IMR-90 (cell line): ENCODE measurements at regions not wholly inside any gene's neighbourhood (a gene's known extent, or its start where the extent isn't known, plus 50 kb on each side); places are given as distances from the start of the nearest gene placed in this dataset.

Experiments used
- ATAC-seq: fragments of 200-7000 bp; cut with Tn5 transposase; 2 replicates; pipeline ENCODE4 v1.9.1; 2020; ENCODE audit warnings: low read depth, mild to moderate bottlenecking, moderate library complexity
- BruUV-seq: library from RNA; stranded (reverse); fragments of 400-500 nt; replicated peaks from 2 replicates; lab custom pipeline; 2021; lab: Mats Ljungman, UMichigan
- CTCF ChIA-PET: fragments of 300-600 bp; formaldehyde crosslinking; extraction: SDS; loops from one replicate; lab custom pipeline; 2021; ENCODE audit warnings: antibody characterized with exemption; lab: Yijun Ruan, JAX
- POLR2A ChIA-PET: fragments of 300-600 bp; sonication (Branson Sonifier 250); formaldehyde crosslinking; loops from one replicate; lab custom pipeline; 2022; ENCODE audit warnings: antibody characterized with exemption; ENCODE audit not compliant: unreplicated experiment; lab: Charles Lee
- DNase-seq: peaks from one replicate; pipeline ENCODE4 v3.0.0; 2013
- H2AFZ ChIP-seq: replicated peaks from 2 replicates; pipeline ENCODE3; 2013; ENCODE audit warnings: low read length, mild to moderate bottlenecking; ENCODE audit not compliant: poor library complexity
- H2AK5ac ChIP-seq: 2 replicates; pipeline ENCODE4 v1.6.1; 2013; ENCODE audit warnings: low read depth, low read length, inconsistent platforms
- H2AK9ac ChIP-seq: replicated peaks from 2 replicates; pipeline ENCODE3; 2013; ENCODE audit warnings: mild to moderate bottlenecking, low read depth, low read length, moderate library complexity; ENCODE audit not compliant: poor library complexity
- H2BK120ac ChIP-seq: 2 replicates; pipeline ENCODE4 v1.6.1; 2013; ENCODE audit warnings: low read depth, low read length, inconsistent platforms
- H2BK15ac ChIP-seq: 3 replicates; pipeline ENCODE4 v1.6.1; 2013; ENCODE audit warnings: low read depth, low read length, inconsistent platforms
- H2BK20ac ChIP-seq: 2 replicates; pipeline ENCODE4 v1.6.1; 2013; ENCODE audit warnings: low read depth, mild to moderate bottlenecking, inconsistent platforms, low read length, moderate library complexity
- H2BK5ac ChIP-seq: 2 replicates; pipeline ENCODE4 v1.6.1; 2013; ENCODE audit warnings: mild to moderate bottlenecking, low read depth, low read length, inconsistent platforms; ENCODE audit not compliant: poor library complexity, severe bottlenecking
- H3K14ac ChIP-seq: replicated peaks from 2 replicates; pipeline ENCODE4 v1.6.1; 2013; ENCODE audit warnings: low read depth, low read length, inconsistent platforms
- H3K18ac ChIP-seq: 2 replicates; pipeline ENCODE4 v1.6.1; 2013; ENCODE audit warnings: low read depth, low read length, control low read depth
- H3K23ac ChIP-seq: 2 replicates; pipeline ENCODE4 v1.6.1; 2013; ENCODE audit warnings: low read depth, low read length, inconsistent platforms
- H3K27ac ChIP-seq: 2 replicates; pipeline ENCODE4 v1.5.1; 2013; ENCODE audit warnings: mild to moderate bottlenecking, control low read depth, low read length; ENCODE audit not compliant: insufficient read depth
- H3K27me3 ChIP-seq: 2 replicates; pipeline ENCODE4 v1.6.1; 2013; ENCODE audit warnings: low read length; ENCODE audit not compliant: control insufficient read depth, insufficient read depth
- H3K36me3 ChIP-seq: 2 replicates; pipeline ENCODE4 v1.6.1; 2013; ENCODE audit warnings: low read length, mixed read lengths; ENCODE audit not compliant: control insufficient read depth, insufficient read depth
- H3K4ac ChIP-seq: 2 replicates; pipeline ENCODE4 v1.6.1; 2013; ENCODE audit warnings: low read depth, low read length, inconsistent platforms
- H3K4me1 ChIP-seq: 2 replicates; pipeline ENCODE4 v1.6.1; 2013; ENCODE audit warnings: low read length, mixed read lengths; ENCODE audit not compliant: control insufficient read depth, insufficient read depth
- H3K4me2 ChIP-seq: 2 replicates; pipeline ENCODE4 v1.6.1; 2013; ENCODE audit warnings: low read depth, mild to moderate bottlenecking, control low read depth, low read length, moderate library complexity
- H3K4me3 ChIP-seq: 2 replicates; pipeline ENCODE4 v1.5.1; 2013; ENCODE audit warnings: low read depth, mild to moderate bottlenecking, control low read depth, low read length, moderate library complexity; ENCODE audit not compliant: insufficient read depth
- H3K56ac ChIP-seq: 2 replicates; pipeline ENCODE4 v1.6.1; 2013; ENCODE audit warnings: low read length, inconsistent platforms; ENCODE audit not compliant: insufficient read depth; ENCODE audit errors: extremely low read depth
- H3K79me1 ChIP-seq, 2 experiments: 2 replicates each; pipeline ENCODE4 v1.6.1; 2013; ENCODE audit warnings: low read length in 2 of 2, inconsistent platforms in 1 of 2, low read depth in 1 of 2
- H3K9ac ChIP-seq: 2 replicates; pipeline ENCODE4 v1.6.1; 2013; ENCODE audit warnings: low read depth, low read length, control low read depth
- H3K9me1 ChIP-seq: 2 replicates; pipeline ENCODE4 v1.6.1; 2013; ENCODE audit warnings: low read length, inconsistent platforms; ENCODE audit not compliant: insufficient read depth
- H3K9me3 ChIP-seq: 2 replicates; pipeline ENCODE4 v1.6.1; 2013; ENCODE audit warnings: low read length; ENCODE audit not compliant: control insufficient read depth, insufficient read depth
- H4K20me1 ChIP-seq: 2 replicates; pipeline ENCODE4 v1.6.1; 2013; ENCODE audit warnings: low read length, inconsistent platforms; ENCODE audit not compliant: insufficient read depth
- H4K5ac ChIP-seq: 2 replicates; pipeline ENCODE4 v1.6.1; 2013; ENCODE audit warnings: mild to moderate bottlenecking, low read depth, low read length, control low read depth
- H4K8ac ChIP-seq, 2 experiments: 2 replicates each; pipeline ENCODE4 v1.6.1; 2013; ENCODE audit warnings: low read depth in 2 of 2, low read length in 2 of 2, control low read depth in 1 of 2, inconsistent platforms in 1 of 2
- H4K91ac ChIP-seq: 2 replicates; pipeline ENCODE4 v1.6.1; 2013; ENCODE audit warnings: low read depth, low read length, inconsistent platforms; ENCODE audit not compliant: insufficient read depth
- MAZ ChIP-seq: IDR thresholded peaks from 2 replicates; pipeline ENCODE4 v1.6.1; 2012; ENCODE audit warnings: low read depth, mild to moderate bottlenecking, low read length, improper control_type of control experiment, moderate library complexity, borderline replicate concordance
- SMC3 ChIP-seq: fragments of 150-350 bp; IDR thresholded peaks from 2 replicates; pipeline ENCODE4 v1.6.1; 2016; ENCODE audit warnings: low read depth, mild to moderate bottlenecking, antibody characterized with exemption, low read length, moderate library complexity
- WGBS, 2 experiments: methylation state at CpG; one replicate each; pipeline versions ENCODE4 v1.1.5 to v1.1.7; 2013; ENCODE audit warnings: missing lambda C conversion rate in 2 of 2; ENCODE audit not compliant: insufficient read length in 1 of 2; ENCODE audit errors: extremely low coverage in 2 of 2; 5-methylcytosine and 5-hydroxymethylcytosine counted together
- dilution Hi-C: fragments of 300-500 bp; cut with HindIII; formaldehyde crosslinking; loops from one replicate; pipeline ENCODE4 v1.14.3; 2018; ENCODE audit warnings: low sequenced_read_pairs; ENCODE audit not compliant: unreplicated experiment
- in situ Hi-C: fragments of 300-500 bp; cut with MboI; formaldehyde crosslinking; loops from 3 replicates; pipeline ENCODE4 v1.14.3; 2019; ENCODE audit warnings: low sequenced_read_pairs, inconsistent platforms, mixed read lengths
- intact Hi-C: fragments of 100-400 bp; cut with micrococcal nuclease; formaldehyde crosslinking; loops from 2 replicates; pipeline ENCODE4 v1.10.0; 2022

GRCh38 chr9:7947577-7947976, 148.0 kb upstream of the DMAC1 start:
- ChIA-PET POLR2A (no interaction called here), CTCF (no interaction called here)
- Histone ChIP-seq H3K23ac (no peak overlapping the region), H2AK5ac (no peak overlapping the region), H3K56ac (no peak overlapping the region), H3K79me1 (no peaks in the 10 kb centered on the region), H4K8ac (no peak overlapping the region), H2BK120ac (no peak overlapping the region), H4K5ac (no peak overlapping the region), H2BK5ac (no peak overlapping the region), H2BK15ac (no peak overlapping the region), H3K9me3 (no peaks in the 10 kb centered on the region), H3K4me3 (no peak overlapping the region), H3K18ac (no peak overlapping the region), H3K14ac (no peak overlapping the region), H3K27ac (no peak overlapping the region), H3K9ac (no peak overlapping the region), H4K20me1 (no peaks in the 10 kb centered on the region), H3K4me1 (no peaks in the 10 kb centered on the region), H3K9me1 (no peaks in the 10 kb centered on the region), H2AK9ac (no peak overlapping the region), H3K27me3 (no peaks in the 10 kb centered on the region), H4K91ac (no peak overlapping the region), H2AFZ (no peak overlapping the region), H3K4me2 (no peak overlapping the region), H3K36me3 (no peaks in the 10 kb centered on the region), H2BK20ac (no peak overlapping the region), H3K4ac (no peak overlapping the region)
- intact Hi-C loops: no loop called here
- no peak for ATAC-seq
- WGBS, 2 experiments: no CpG with 5 or more reads among the region's 1 CpG
- no TSS peak for BruUV-seq
- dilution Hi-C loops: no loop called here
- in situ Hi-C loops: no loop called here
- TF ChIP-seq SMC3 (no peak), MAZ (no peak)
- no peak for DNase-seq
